Panc1 (cell line): ENCODE measurements at regions not wholly inside any gene's neighbourhood (a gene's known extent, or its start where the extent isn't known, plus 50 kb on each side); places are given as distances from the start of the nearest gene placed in this dataset.

Experiments used
- ATAC-seq: fragments of 200-7000 bp; cut with Tn5 transposase; 2 replicates; pipeline ENCODE4 v1.9.1; 2020; ENCODE audit warnings: mild to moderate bottlenecking, moderate library complexity
- BruUV-seq: library from RNA; stranded (reverse); fragments of 400-500 nt; replicated peaks from 2 replicates; lab custom pipeline; 2021; lab: Mats Ljungman, UMichigan
- CTCF ChIA-PET: fragments of 300-600 bp; sonication (Branson Sonifier 250); formaldehyde crosslinking; loops from one replicate; lab custom pipeline; 2022; ENCODE audit warnings: antibody characterized with exemption; lab: Charles Lee
- POLR2A ChIA-PET: fragments of 300-600 bp; sonication (Branson Sonifier 250); formaldehyde crosslinking; loops from one replicate; lab custom pipeline; 2022; ENCODE audit warnings: antibody characterized with exemption; lab: Charles Lee
- DNase-seq: peaks from one replicate; pipeline ENCODE4 v3.0.0-alpha.2; 2010; ENCODE audit warnings: low read depth, low spot score
- H3K27ac ChIP-seq: 2 replicates; pipeline ENCODE4 v1.5.1; 2011; ENCODE audit warnings: mild to moderate bottlenecking, low read length, inconsistent platforms
- H3K27me3 ChIP-seq: fragments of 200-500 bp; sonication (Bioruptor generic); 2 replicates; pipeline ENCODE4 v1.6.0; 2014; ENCODE audit warnings: low read length, inconsistent platforms; ENCODE audit not compliant: control insufficient read depth, insufficient read depth
- H3K36me3 ChIP-seq: fragments of 200-500 bp; sonication (Bioruptor generic); 2 replicates; pipeline ENCODE4 v1.5.1; 2014; ENCODE audit warnings: inconsistent platforms, mild to moderate bottlenecking, low read length, moderate library complexity; ENCODE audit not compliant: control insufficient read depth, insufficient read depth
- H3K4me1 ChIP-seq: 2 replicates; pipeline ENCODE4 v1.5.1; 2011; ENCODE audit warnings: inconsistent platforms, mild to moderate bottlenecking, low read length, moderate library complexity; ENCODE audit not compliant: control insufficient read depth, insufficient read depth
- H3K4me3 ChIP-seq, 2 experiments: 2 replicates each; pipeline ENCODE4 v1.5.1; 2011 to 2012; ENCODE audit warnings: low read depth in 2 of 2, low read length in 2 of 2, mild to moderate bottlenecking in 2 of 2, inconsistent platforms in 1 of 2, moderate library complexity in 1 of 2
- H3K9me3 ChIP-seq: fragments of 200-500 bp; sonication (Bioruptor generic); 2 replicates; pipeline ENCODE4 v1.5.1; 2014; ENCODE audit warnings: low read depth, mild to moderate bottlenecking, inconsistent platforms, low read length, moderate library complexity; ENCODE audit not compliant: control insufficient read depth, insufficient read depth
- CTCF ChIP-seq: fragments of 450-650 bp; IDR thresholded peaks from 2 replicates; pipeline ENCODE4 v1.5.1; 2017; ENCODE audit warnings: mild to moderate bottlenecking
- POLR2AphosphoS5 ChIP-seq: IDR thresholded peaks from 2 replicates; pipeline ENCODE4 v1.6.1; 2012; ENCODE audit warnings: mild to moderate bottlenecking, low read depth, low read length, moderate library complexity
- SIN3A ChIP-seq: IDR thresholded peaks from 2 replicates; pipeline ENCODE4 v1.6.1; 2012; ENCODE audit warnings: low read depth, mild to moderate bottlenecking, low read length, moderate library complexity, borderline replicate concordance; ENCODE audit not compliant: insufficient read depth
- TCF7L2 ChIP-seq: IDR thresholded peaks from 2 replicates; pipeline ENCODE4 v1.6.1; 2011; ENCODE audit warnings: mild to moderate bottlenecking, low read depth, low read length, inconsistent platforms
- in situ Hi-C: cut with HindIII; loops from 2 replicates; pipeline ENCODE4 v1.10.0; 2016; ENCODE audit warnings: low sequenced_read_pairs, low pct_unique_long_range_greater_than_20kb
- intact Hi-C: fragments of 100-400 bp; cut with micrococcal nuclease; formaldehyde crosslinking; loops from one replicate; pipeline ENCODE4 v1.10.0; 2022; ENCODE audit not compliant: unreplicated experiment
- TF ChIP-seq, protein P1 (sequence below), 2 experiments: IDR thresholded peaks; 2 replicates each; pipeline ENCODE4 v1.6.1; 2011 to 2012; ENCODE audit warnings: low read depth in 2 of 2, control low read depth in 1 of 2, low read length in 1 of 2, mild to moderate bottlenecking in 1 of 2, moderate library complexity in 1 of 2; ENCODE audit not compliant: insufficient read depth in 1 of 2

GRCh38 chr3:159629329-159630084 lies 359.1 kb upstream of the IL12A start:
- Histone ChIP-seq H3K9me3 (no peaks in the 10 kb centered on the region), H3K4me3 (no peak overlapping the region), H3K27me3 (no peaks in the 10 kb centered on the region), H3K36me3 (no peaks in the 10 kb centered on the region), H3K4me1 (peaks cover 28% of the 10 kb centered on the region), H3K27ac (peak overlapping the region; percentile 7; the same call in 1 of the 2 replicates)
- BruUV-seq: no TSS peak
- peak; percentile 47; the same call in 1 of the 2 replicates for ATAC-seq
- intact Hi-C loops: no loop called here
- ChIA-PET POLR2A (no interaction called here), CTCF (no interaction called here)
- no peak for DNase-seq
- TF ChIP-seq TCF7L2 (no peak), SIN3A (no peak), CTCF (no peak), POLR2AphosphoS5 (no peak)
- TF ChIP-seq, protein P1, sequence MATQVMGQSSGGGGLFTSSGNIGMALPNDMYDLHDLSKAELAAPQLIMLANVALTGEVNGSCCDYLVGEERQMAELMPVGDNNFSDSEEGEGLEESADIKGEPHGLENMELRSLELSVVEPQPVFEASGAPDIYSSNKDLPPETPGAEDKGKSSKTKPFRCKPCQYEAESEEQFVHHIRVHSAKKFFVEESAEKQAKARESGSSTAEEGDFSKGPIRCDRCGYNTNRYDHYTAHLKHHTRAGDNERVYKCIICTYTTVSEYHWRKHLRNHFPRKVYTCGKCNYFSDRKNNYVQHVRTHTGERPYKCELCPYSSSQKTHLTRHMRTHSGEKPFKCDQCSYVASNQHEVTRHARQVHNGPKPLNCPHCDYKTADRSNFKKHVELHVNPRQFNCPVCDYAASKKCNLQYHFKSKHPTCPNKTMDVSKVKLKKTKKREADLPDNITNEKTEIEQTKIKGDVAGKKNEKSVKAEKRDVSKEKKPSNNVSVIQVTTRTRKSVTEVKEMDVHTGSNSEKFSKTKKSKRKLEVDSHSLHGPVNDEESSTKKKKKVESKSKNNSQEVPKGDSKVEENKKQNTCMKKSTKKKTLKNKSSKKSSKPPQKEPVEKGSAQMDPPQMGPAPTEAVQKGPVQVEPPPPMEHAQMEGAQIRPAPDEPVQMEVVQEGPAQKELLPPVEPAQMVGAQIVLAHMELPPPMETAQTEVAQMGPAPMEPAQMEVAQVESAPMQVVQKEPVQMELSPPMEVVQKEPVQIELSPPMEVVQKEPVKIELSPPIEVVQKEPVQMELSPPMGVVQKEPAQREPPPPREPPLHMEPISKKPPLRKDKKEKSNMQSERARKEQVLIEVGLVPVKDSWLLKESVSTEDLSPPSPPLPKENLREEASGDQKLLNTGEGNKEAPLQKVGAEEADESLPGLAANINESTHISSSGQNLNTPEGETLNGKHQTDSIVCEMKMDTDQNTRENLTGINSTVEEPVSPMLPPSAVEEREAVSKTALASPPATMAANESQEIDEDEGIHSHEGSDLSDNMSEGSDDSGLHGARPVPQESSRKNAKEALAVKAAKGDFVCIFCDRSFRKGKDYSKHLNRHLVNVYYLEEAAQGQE (IDR thresholded peaks at IDR 0.05; ENCODE audit: insufficient read depth in 1 of 2, low read depth in 2 of 2, low read length in 1 of 2): no peak
- in situ Hi-C loops: no loop called here

DNA sequence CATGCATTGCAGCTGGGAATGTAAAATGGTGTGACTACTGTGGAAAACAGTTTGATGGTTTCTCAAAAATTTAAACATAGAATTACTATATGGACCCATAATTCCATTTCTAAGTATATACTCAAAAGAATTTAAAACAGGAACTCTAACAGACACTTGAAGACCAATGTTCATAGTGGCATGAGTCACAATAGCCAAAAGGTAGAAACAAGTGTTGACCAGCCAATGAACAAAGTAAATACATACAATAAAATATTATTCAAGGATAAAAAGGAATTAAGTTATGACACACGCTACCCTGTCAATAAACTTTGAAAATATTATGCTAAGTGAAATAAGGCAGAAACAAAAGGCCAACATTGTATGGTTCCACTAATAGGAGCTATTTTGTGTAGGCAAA lies 357.4 kb upstream of the IL12A start:
- Histone ChIP-seq H3K9me3 (no peaks in the 10 kb centered on the region), H3K4me3 (no peak overlapping the region), H3K4me1 (peaks cover 44% of the 10 kb centered on the region), H3K36me3 (no peaks in the 10 kb centered on the region), H3K27me3 (no peaks in the 10 kb centered on the region), H3K27ac (no peak overlapping the region; the same call in 1 of the 2 replicates)
- DNase-seq: no peak
- CTCF ChIA-PET: no interaction called here
- BruUV-seq: no TSS peak
- TF ChIP-seq CTCF: no peak
- TF ChIP-seq POLR2AphosphoS5: no peak
- TF ChIP-seq TCF7L2: no peak
- no peak for TF ChIP-seq SIN3A
- TF ChIP-seq, protein P1 (IDR thresholded peaks at IDR 0.05; ENCODE audit: insufficient read depth in 1 of 2, low read depth in 2 of 2, low read length in 1 of 2): no peak
- intact Hi-C loops (no loop called here), in situ Hi-C loops (no loop called here)
- no peak for ATAC-seq
- POLR2A ChIA-PET: no interaction called here
